MG63 (cell line): ENCODE measurements at regions not wholly inside any gene's neighbourhood (a gene's known extent, or its start where the extent isn't known, plus 50 kb on each side); places are given as distances from the start of the nearest gene placed in this dataset.

Experiments
- DNase-seq: peaks from one replicate; pipeline ENCODE4 v3.0.0-alpha.2; 2020
- H3K27me3 ChIP-seq: fragments of 250-450 bp; sonication (Bioruptor Pico); 2 replicates; pipeline ENCODE4 v1.5.1; 2020; ENCODE audit warnings: mild to moderate bottlenecking, moderate library complexity
- H3K36me3 ChIP-seq: fragments of 250-450 bp; sonication (Bioruptor Pico); 2 replicates; pipeline ENCODE4 v1.5.1; 2020; ENCODE audit warnings: mild to moderate bottlenecking, moderate library complexity
- H3K4me3 ChIP-seq: fragments of 250-450 bp; sonication (Bioruptor Pico); 2 replicates; pipeline ENCODE4 v1.5.1; 2020; ENCODE audit warnings: mild to moderate bottlenecking, moderate library complexity
- H3K9me3 ChIP-seq: fragments of 250-450 bp; sonication (Bioruptor Pico); 2 replicates; pipeline ENCODE4 v1.5.1; 2020; ENCODE audit warnings: mild to moderate bottlenecking, moderate library complexity

DNA sequence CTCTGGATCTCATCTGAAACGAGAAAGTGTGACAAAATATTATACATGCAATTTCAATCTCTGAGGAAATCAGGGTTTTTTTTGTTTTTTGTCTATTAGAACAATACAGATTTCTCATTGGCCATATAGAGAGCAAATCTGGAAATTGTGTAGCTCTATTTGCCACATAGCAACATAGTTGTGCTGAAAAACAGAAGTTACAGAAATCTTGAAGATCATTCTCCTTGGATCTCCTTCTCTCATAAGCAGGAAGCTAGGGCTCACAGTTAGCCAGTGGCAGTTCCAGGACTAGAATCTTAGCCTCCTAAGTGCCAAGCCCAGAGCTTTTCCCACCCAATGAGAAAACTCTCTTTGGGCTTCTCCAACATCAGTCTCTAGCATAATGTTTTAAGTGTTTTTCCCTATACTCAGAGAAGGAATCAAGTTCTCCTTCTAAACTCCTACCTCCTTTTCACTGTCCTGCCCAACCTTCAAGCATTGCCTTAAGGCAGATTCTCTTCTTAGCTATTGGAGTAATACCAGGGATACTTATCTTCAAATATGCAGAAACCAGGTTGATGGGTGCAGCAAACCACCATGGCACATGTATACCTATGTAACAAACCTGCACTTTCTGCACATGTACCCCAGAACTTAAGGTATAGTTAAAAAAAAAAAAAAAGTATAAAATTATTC lies 211.6 kb downstream of the ALDH8A1 start:
- Histone ChIP-seq H3K36me3 (no peaks in the 10 kb centered on the region), H3K9me3 (no peaks in the 10 kb centered on the region), H3K4me3 (no peak overlapping the region), H3K27me3 (peaks cover 8% of the 10 kb centered on the region)
- DNase-seq: no peak

DNA sequence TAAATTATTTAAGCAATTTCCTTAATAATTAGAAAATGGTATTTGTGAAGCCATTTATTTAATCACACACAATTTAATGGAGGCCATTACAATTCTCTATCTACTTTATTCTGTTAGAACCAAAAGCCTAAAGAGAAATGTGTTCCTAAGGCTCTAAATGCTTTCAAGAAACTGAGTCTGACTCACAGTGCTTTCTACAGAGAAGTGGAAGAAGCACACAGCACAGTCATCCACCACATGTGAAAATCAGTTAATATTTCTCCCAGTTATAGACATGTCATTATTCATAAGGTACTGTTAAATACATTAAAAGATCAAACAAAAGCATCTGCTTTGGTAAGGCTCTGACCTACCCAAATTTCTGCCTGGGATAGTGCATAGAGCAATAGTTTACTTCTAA lies 214.4 kb downstream of the ALDH8A1 start:
- H3K4me3 ChIP-seq: no peak overlapping the region
- 0 out of 2 replicates have a peak, but pooled peaks cover 3% of the 10 kb centered on the region for H3K27me3 ChIP-seq
- H3K36me3 ChIP-seq: no peaks in the 10 kb centered on the region
- no peaks in the 10 kb centered on the region for H3K9me3 ChIP-seq
- DNase-seq: no peak

GRCh38 chr6:134734312-134734869 lies 215.5 kb downstream of the ALDH8A1 start:
- no peak overlapping the region for H3K4me3 ChIP-seq
- no peaks in the 10 kb centered on the region for H3K36me3 ChIP-seq
- H3K9me3 ChIP-seq: no peaks in the 10 kb centered on the region
- no peak for DNase-seq
- 0 out of 2 replicates have a peak, but pooled peaks cover 3% of the 10 kb centered on the region for H3K27me3 ChIP-seq

DNA sequence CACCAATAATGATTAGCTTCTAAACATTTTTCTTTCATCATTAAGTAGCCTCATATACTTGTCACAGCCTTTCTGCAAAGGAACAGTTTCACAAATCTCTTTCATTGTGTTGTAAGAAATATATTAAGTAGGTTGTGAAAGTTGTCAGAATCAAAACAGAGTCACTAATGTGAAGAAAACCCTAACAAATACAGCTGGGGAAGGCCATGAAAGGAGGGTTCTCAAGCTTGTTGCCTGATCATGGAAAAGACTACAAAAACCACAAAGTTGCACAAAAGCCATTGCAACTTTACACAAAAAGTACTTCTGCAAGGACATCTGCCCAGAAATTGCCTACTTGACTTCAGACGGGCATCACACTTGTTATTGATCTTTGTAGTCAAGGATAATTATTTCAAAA lies 216.1 kb downstream of the ALDH8A1 start:
- Histone ChIP-seq H3K9me3 (no peaks in the 10 kb centered on the region; the same call in 1 of the 2 replicates), H3K36me3 (no peaks in the 10 kb centered on the region), H3K4me3 (no peak overlapping the region), H3K27me3 (0 out of 2 replicates have a peak, but pooled peaks cover 3% of the 10 kb centered on the region)
- DNase-seq: no peak

DNA sequence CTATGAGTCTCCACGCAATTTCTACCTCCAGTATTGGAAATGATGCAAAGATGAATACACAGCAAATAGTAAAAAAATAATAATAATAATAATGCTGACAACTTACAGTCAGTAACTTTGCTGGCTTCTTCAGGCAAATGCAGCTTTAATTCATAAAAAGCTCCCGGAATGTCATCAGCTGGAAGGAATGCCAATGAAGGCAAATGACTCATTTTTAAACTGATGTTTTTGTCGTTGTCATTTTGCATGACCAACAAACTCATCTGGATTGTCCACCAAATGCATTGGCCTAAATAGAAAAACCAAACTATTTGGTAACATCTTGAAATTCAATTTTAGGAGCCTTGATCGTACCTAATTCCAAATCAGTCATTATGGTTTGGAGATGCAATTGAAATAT lies 217.1 kb downstream of the ALDH8A1 start:
- Histone ChIP-seq H3K4me3 (no peak overlapping the region), H3K36me3 (no peaks in the 10 kb centered on the region), H3K27me3 (no peaks in the 10 kb centered on the region), H3K9me3 (no peaks in the 10 kb centered on the region; the same call in 1 of the 2 replicates)
- DNase-seq: no peak

- no peaks in the 10 kb centered on the region for H3K36me3 ChIP-seq
- H3K9me3 ChIP-seq: no peaks in the 10 kb centered on the region; the same call in 1 of the 2 replicates
- H3K4me3 ChIP-seq: no peak overlapping the region
- no peaks in the 10 kb centered on the region for H3K27me3 ChIP-seq
- DNase-seq: no peak
Measured at GRCh38 chr6:134731615-134732014, 218.3 kb downstream of the ALDH8A1 start.

- DNase-seq: no peak
- H3K4me3 ChIP-seq: no peak overlapping the region
- H3K36me3 ChIP-seq: no peaks in the 10 kb centered on the region
- H3K9me3 ChIP-seq: no peaks in the 10 kb centered on the region; the same call in 1 of the 2 replicates
- no peaks in the 10 kb centered on the region for H3K27me3 ChIP-seq
Measured at GRCh38 chr6:134730013-134730412, 219.9 kb downstream of the ALDH8A1 start.

DNA sequence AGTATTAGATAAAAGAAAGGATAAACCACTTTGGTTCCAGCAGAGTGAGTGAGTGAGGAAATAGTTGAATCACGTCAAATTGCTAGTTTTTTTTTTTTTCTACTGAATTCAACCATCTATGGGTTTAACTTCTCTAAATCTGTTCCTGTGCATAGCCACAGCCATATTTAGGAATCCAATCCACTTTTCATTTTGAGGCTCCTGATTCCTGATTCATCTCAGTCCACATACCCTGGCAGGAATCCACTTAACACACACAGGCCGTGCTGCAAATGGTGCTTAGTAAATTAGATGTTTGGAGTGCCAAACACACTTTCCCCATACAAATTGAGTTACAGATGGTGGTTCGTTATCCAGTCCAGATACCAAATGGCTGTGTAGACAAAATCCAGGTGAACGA lies 220.3 kb downstream of the ALDH8A1 start:
- DNase-seq: no peak
- no peaks in the 10 kb centered on the region; the same call in 1 of the 2 replicates for H3K9me3 ChIP-seq
- H3K36me3 ChIP-seq: no peaks in the 10 kb centered on the region
- H3K27me3 ChIP-seq: no peaks in the 10 kb centered on the region
- no peak overlapping the region for H3K4me3 ChIP-seq

DNA sequence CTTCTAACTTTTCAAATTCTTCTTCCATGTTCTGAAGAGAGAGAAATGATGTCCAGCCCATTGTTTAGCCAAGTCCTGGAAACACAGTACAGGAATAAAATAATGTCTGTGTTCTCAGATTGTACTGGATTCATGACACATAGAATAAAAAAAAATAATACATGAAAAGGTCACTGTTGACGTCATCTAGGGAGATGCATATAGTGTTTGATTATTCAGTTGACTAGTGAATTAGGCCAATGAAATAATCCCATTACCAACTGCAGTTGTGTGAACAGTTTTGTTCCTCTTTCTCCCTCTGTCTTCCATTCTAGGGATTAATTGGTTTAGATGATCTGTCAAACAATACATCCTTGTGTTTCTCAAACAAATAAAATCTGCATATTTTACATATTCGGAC lies 222.8 kb downstream of the ALDH8A1 start:
- H3K9me3 ChIP-seq: no peaks in the 10 kb centered on the region; the same call in 1 of the 2 replicates
- H3K27me3 ChIP-seq: no peaks in the 10 kb centered on the region
- no peaks in the 10 kb centered on the region for H3K36me3 ChIP-seq
- no peak for DNase-seq
- no peak overlapping the region for H3K4me3 ChIP-seq

DNA sequence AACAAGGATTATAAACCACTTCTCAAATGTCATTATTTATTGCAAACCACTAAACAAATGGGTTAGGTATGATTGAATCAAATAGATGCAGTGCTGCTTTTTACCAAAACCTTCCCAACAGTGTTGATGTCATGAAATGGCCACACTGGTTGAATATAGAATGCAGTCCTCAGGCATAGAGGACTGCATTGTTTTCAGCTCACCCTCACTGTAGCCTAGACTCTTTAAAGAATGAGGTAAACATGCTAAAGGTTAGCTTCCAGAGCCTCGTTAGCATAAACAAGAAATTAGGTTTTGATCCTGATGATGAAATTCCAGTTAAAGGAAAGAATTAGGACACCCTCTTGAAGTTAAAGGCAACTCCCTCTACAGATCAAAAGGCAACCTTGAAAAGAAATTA lies 224.3 kb downstream of the ALDH8A1 start:
- Histone ChIP-seq H3K4me3 (no peak overlapping the region), H3K27me3 (no peaks in the 10 kb centered on the region), H3K36me3 (no peaks in the 10 kb centered on the region), H3K9me3 (no peaks in the 10 kb centered on the region; the same call in 1 of the 2 replicates)
- no peak for DNase-seq

DNA sequence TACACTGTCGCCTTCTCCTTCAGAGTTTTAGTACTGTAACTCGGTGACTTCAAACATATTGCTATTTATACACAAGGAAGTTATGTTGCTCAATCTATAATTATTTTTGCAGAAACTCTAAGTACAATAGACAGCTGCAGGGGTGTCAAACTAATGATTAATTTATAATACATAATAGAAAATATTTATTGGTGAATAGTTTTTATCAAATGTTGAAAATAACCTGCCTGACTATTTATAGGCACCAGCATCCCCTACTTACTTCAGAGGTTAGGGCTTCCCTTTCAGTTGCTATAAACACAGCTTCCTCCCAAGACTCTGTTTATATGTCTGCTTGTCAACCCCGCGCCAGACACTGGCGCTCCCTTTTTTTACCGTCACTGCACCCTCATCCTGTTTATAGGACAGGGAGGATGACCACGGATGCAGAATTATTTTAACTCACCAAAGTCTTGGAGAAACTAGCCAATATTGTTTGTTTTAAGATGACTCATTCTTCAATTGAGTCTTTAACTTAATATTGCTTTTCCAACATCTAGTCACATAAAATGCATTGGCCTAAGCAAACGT lies 225.0 kb downstream of the ALDH8A1 start:
- peak; percentile 65 for DNase-seq
- Histone ChIP-seq H3K36me3 (no peaks in the 10 kb centered on the region), H3K4me3 (no peak overlapping the region), H3K27me3 (no peaks in the 10 kb centered on the region), H3K9me3 (no peaks in the 10 kb centered on the region; the same call in 1 of the 2 replicates)

DNA sequence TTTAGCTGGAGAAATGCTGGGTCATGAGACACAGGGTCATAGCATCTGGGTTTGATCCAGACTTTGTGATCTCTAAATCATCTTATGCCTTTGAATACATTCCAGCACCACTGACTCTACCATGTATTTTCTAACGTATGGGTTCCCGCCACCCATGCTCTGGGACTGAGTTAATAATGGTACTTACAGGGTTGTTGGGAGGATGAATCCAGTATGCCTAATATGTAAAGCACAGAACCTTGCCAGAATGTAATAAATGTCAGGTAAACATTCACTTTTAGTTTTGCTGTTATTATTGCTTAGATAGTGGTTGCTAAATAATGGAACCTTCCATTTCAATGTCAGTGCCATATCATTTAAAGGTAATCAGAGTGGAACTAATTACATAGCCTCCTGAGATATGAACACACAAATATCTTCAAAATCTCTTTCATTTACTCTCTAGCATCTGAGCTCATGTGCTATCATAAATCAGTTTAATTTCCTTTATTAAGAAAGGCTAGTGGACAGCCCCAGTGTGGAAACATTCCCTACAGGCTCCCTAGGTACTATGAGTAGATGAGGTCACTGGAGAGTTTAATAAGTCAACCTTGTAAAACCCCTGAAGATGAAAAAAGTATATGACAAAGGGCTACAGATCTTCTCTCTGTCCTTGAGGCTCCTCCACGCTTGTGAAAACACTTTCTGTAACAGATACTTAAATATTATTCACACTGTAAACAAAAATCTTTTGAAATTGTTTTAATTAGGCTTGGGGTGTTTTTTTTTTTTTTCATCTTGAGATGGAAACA lies 226.6 kb downstream of the ALDH8A1 start:
- H3K27me3 ChIP-seq: no peaks in the 10 kb centered on the region
- no peak overlapping the region for H3K4me3 ChIP-seq
- no peak for DNase-seq
- H3K36me3 ChIP-seq: no peaks in the 10 kb centered on the region
- no peaks in the 10 kb centered on the region for H3K9me3 ChIP-seq

DNA sequence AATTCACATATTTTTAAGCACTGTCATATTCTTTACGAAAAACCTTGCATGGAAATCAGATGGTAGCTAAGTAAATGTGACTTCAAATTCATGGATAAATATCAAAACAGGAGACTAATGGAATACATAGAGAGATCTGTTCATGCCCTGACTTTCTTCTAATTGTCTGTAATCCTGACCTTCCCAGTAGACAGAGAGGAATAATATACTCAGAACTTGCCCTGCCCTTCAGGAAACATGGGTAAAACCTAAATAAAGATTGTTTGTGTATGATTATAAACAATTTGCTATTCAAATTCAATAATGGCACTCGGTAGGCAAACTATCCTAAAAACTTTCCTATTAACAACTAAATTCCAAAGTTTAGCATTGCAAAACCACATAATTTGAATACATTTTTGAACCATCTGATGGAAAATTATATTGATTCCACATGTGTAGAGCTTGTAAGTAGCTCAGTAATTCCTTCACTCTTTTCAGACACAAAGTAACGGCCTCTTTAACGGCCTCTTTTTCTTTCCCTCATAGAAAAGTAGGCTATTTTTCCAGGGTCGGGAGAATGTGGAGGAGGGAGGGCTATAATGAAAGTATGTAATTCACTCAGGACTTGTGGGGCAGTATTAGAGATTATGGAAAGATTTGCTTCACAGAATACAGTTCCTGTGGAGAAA lies 227.6 kb downstream of the ALDH8A1 start:
- DNase-seq: no peak
- no peak overlapping the region for H3K4me3 ChIP-seq
- H3K27me3 ChIP-seq: no peaks in the 10 kb centered on the region
- no peaks in the 10 kb centered on the region for H3K36me3 ChIP-seq
- H3K9me3 ChIP-seq: no peaks in the 10 kb centered on the region

GRCh38 chr6:134721060-134721405 lies 228.9 kb downstream of the ALDH8A1 start:
- no peak for DNase-seq
- no peak overlapping the region for H3K4me3 ChIP-seq
- H3K27me3 ChIP-seq: no peaks in the 10 kb centered on the region
- H3K36me3 ChIP-seq: no peaks in the 10 kb centered on the region
- H3K9me3 ChIP-seq: no peaks in the 10 kb centered on the region

DNA sequence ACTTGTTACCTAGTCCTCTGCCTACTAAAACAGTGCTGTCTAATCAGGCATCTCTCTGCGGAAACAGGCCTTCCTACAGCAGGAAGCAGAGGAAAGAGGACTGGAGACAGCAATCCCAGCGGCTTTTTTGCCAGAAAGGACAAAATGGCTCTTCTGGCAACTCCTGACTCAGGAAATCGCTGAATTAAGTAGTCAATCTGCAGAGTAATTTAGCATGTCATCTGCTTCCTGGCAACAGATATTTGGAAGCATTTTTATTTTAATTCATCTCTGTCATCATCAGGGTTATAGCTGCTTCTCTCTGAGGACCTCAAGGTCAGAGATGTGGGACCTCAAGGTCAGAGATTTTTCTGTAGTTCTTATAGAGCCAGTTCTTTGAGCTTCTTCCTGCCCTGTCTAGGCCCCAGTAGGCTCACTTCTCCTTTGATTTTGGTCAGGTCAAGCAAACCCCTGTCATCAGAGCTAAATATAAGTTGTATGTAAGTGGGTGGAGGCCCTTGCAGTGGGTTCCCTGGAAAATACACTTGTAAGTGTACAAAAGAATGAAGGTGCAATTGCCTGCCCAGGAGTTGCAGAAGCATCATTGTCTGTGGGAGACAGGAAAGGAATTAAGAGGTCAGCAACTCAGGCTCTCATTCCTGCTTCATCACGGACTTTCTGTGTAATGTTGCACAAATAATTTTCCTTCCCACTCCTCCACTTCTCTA lies 229.4 kb downstream of the ALDH8A1 start:
- DNase-seq: no peak
- no peaks in the 10 kb centered on the region for H3K36me3 ChIP-seq

DNA sequence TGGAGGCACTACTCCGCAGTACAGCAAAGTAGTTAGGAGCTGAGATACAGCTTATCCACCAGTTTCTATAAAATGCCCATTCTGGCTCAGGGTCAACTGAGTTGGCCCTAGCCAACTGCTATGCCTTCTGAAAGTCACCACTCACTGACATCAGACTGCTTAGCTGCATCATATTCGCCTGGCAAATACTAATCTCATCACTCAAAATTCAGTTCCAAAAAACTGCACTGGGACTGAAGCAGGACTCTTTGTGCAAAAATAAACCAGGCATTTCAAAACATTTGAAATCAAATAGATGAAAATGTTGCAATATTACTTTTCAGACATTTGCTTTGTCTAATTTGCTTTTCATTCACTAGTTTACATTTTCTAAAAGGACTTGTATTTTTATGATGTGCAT lies 230.0 kb downstream of the ALDH8A1 start:
- H3K36me3 ChIP-seq: no peaks in the 10 kb centered on the region
- H3K9me3 ChIP-seq: no peaks in the 10 kb centered on the region
- DNase-seq: no peak
- no peaks in the 10 kb centered on the region for H3K27me3 ChIP-seq
- H3K4me3 ChIP-seq: no peak overlapping the region

More for the DNA sequence above, 229.4 kb downstream of the ALDH8A1 start:
- H3K4me3 ChIP-seq: no peak overlapping the region
- H3K9me3 ChIP-seq: no peaks in the 10 kb centered on the region
- H3K27me3 ChIP-seq: no peaks in the 10 kb centered on the region
